Sigmoid colon (tissue), 6 donors: ENCODE measurements at regions not wholly inside any gene's neighbourhood (a gene's known extent, or its start where the extent isn't known, plus 50 kb on each side); places are given as distances from the start of the nearest gene placed in this dataset.

Source experiments
- DNase-seq: peaks from one replicate; pipeline ENCODE4 v3.0.0-alpha.2; 2019
- H3K27ac ChIP-seq, 4 donors: fragments of 200-600 bp; sonication (generic); one replicate each; pipeline ENCODE4 v1.5.1; 2016 to 2019; ENCODE audit warnings: mild to moderate bottlenecking in 1 of 4
- H3K27me3 ChIP-seq, 3 donors: fragments of 200-600 bp; sonication (generic); one replicate each; pipeline ENCODE4 v1.5.1; 2019; ENCODE audit warnings: mild to moderate bottlenecking in 1 of 3
- H3K36me3 ChIP-seq, 4 donors: fragments of 200-600 bp; sonication (generic); one replicate each; pipeline ENCODE4 v1.5.1; 2016 to 2019
- H3K4me1 ChIP-seq, 4 donors: fragments of 200-600 bp; sonication (generic); one replicate each; pipeline ENCODE4 v1.5.1; 2017 to 2019
- H3K4me3 ChIP-seq, 4 donors: fragments of 200-600 bp; sonication (generic); one replicate each; pipeline ENCODE4 v1.5.1; 2017 to 2019; ENCODE audit warnings: mild to moderate bottlenecking in 2 of 4, moderate library complexity in 1 of 4
- H3K9me3 ChIP-seq, 4 donors: fragments of 200-600 bp in 3 of 4; sonication (generic) in 3 of 4; one replicate each; pipeline versions ENCODE4 v1.5.1 to v1.6.1; 2013 to 2019
- CTCF ChIP-seq, 4 experiments: fragments of 450-650 bp in 3 of 4; fragments of 200-600 bp in 1 of 4; IDR thresholded peaks; one replicate each; pipeline ENCODE4 v1.5.1; 2016 to 2019; ENCODE audit warnings: antibody characterized with exemption in 4 of 4, mild to moderate bottlenecking in 3 of 4, moderate library complexity in 2 of 4
- EP300 ChIP-seq, 4 donors: sonication (generic); formaldehyde crosslinking; IDR thresholded peaks; one replicate each; pipeline ENCODE4 v1.6.1; 2017; ENCODE audit warnings: antibody characterized with exemption in 4 of 4
- POLR2A ChIP-seq, 2 donors: fragments of 450-650 bp; IDR thresholded peaks; one replicate each; pipeline ENCODE4 v1.6.1; 2016; ENCODE audit warnings: antibody characterized with exemption in 2 of 2, mild to moderate bottlenecking in 2 of 2, moderate library complexity in 2 of 2
- POLR2AphosphoS5 ChIP-seq, 4 donors: sonication (generic); formaldehyde crosslinking; IDR thresholded peaks; one replicate each; pipeline ENCODE4 v1.6.1; 2017; ENCODE audit warnings: antibody characterized with exemption in 4 of 4
- WGBS, 2 donors: extraction: QIAGEN DNeasy Blood & Tissue Kit; methylation state at CpG; one replicate each; pipeline ENCODE4 v1.1.7; 2013; 5-methylcytosine and 5-hydroxymethylcytosine counted together
- intact Hi-C: fragments of 100-400 bp; cut with DNase I; formaldehyde crosslinking; loops from one replicate; pipeline ENCODE4 v1.15.1; 2023
- donor health status: healthy with polysubstance abuse.
- donor health status: healthy.

- no peaks in the 10 kb centered on the region for H3K36me3 ChIP-seq
- H3K4me3 ChIP-seq, result no peak overlapping the region
- no peak for DNase-seq
- WGBS, 2 donors, result 81 to 85% methylated on average over 2 of the region's 2 CpGs
- H3K9me3 ChIP-seq, result no peaks in the 10 kb centered on the region
- intact Hi-C loops, result no loop called here
- H3K27me3 ChIP-seq, result no peaks in the 10 kb centered on the region
- TF ChIP-seq CTCF (IDR thresholded peaks at IDR 0.05) (no peak), POLR2AphosphoS5 (IDR thresholded peaks at IDR 0.05) (no peak), EP300 (IDR thresholded peaks at IDR 0.05) (no peak), POLR2A (IDR thresholded peaks at IDR 0.05) (no peak)
- H3K27ac ChIP-seq, result no peak overlapping the region
- no peaks in the 10 kb centered on the region for H3K4me1 ChIP-seq
Observed at GRCh38 chr7:12508554-12508953, 62.0 kb upstream of the SCIN start.

- Histone ChIP-seq H3K27ac (no peak overlapping the region), H3K27me3 (no peaks in the 10 kb centered on the region), H3K4me1 (no peaks in the 10 kb centered on the region), H3K4me3 (no peak overlapping the region), H3K36me3 (no peaks in the 10 kb centered on the region), H3K9me3 (peaks cover 0 to 4% (median 0%) of the 10 kb centered on the region in 4 donors)
- TF ChIP-seq POLR2AphosphoS5 (IDR thresholded peaks at IDR 0.05) (no peak), CTCF (IDR thresholded peaks at IDR 0.05) (no peak), POLR2A (IDR thresholded peaks at IDR 0.05) (no peak), EP300 (IDR thresholded peaks at IDR 0.05) (no peak)
- intact Hi-C loops, result no loop called here
- no peak for DNase-seq
Observed at GRCh38 chr7:12517451-12517850, 53.1 kb upstream of the SCIN start.

GRCh38 chr7:12518920-12519681 is 51.4 kb upstream of the SCIN start:
- H3K4me3 ChIP-seq, result no peak overlapping the region
- H3K27ac ChIP-seq, result no peak overlapping the region
- H3K27me3 ChIP-seq, result no peaks in the 10 kb centered on the region
- 82 to 90% methylated on average over 2 of the region's 2 CpGs for WGBS, 2 donors
- H3K36me3 ChIP-seq, result no peaks in the 10 kb centered on the region
- H3K9me3 ChIP-seq, result peaks cover 0 to 4% (median 0%) of the 10 kb centered on the region in 4 donors
- intact Hi-C loops, result no loop called here
- TF ChIP-seq POLR2AphosphoS5 (IDR thresholded peaks at IDR 0.05), result no peak
- TF ChIP-seq CTCF (IDR thresholded peaks at IDR 0.05), result no peak
- no peak for TF ChIP-seq EP300 (IDR thresholded peaks at IDR 0.05)
- no peak for TF ChIP-seq POLR2A (IDR thresholded peaks at IDR 0.05)
- H3K4me1 ChIP-seq, result no peaks in the 10 kb centered on the region
- no peak for DNase-seq

- no peak for TF ChIP-seq POLR2AphosphoS5 (IDR thresholded peaks at IDR 0.05)
- TF ChIP-seq POLR2A (IDR thresholded peaks at IDR 0.05), result no peak
- TF ChIP-seq CTCF (IDR thresholded peaks at IDR 0.05), result no peak
- TF ChIP-seq EP300 (IDR thresholded peaks at IDR 0.05), result no peak
- H3K36me3 ChIP-seq, result no peaks in the 10 kb centered on the region
- DNase-seq, result no peak
- 40 to 42% methylated on average over 1 of the region's 1 CpG for WGBS, 2 donors
- H3K27me3 ChIP-seq, result no peaks in the 10 kb centered on the region
- H3K4me3 ChIP-seq, result no peak overlapping the region
- intact Hi-C loops, result no loop called here
- no peak overlapping the region for H3K27ac ChIP-seq
- no peaks in the 10 kb centered on the region for H3K4me1 ChIP-seq
- peaks cover 0 to 4% (median 0%) of the 10 kb centered on the region in 4 donors for H3K9me3 ChIP-seq
Observed at GRCh38 chr7:12519682-12520009, 50.9 kb upstream of the SCIN start.
